ENCODE measurements at regions not wholly inside any gene's neighbourhood (a gene's known extent, or its start where the extent isn't known, plus 50 kb on each side); places are given as distances from the start of the nearest gene placed in this dataset.

DNA sequence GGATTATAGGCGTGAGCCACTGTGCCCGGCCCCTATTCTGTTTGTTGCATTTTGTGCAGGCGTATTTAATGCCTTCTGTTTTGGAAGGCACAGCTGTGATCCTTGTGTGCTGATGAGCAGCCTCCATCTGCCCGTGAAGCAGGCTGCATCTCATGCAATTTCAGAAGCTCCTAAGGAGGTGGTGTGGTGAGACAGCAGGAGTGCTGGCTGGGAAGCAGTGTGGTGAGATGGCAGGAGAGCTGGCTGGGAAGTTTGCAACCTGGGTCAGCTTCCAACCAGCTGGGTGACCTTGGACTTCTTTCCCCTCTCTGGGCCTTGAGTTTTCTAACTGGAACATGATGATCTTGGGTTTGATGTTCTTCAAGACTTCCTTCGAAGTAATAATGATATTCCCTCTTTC, 525.1 kb downstream of the TBC1D22A start:
- H3K27ac ChIP-seq (ENCODE audit: low read depth) = no peak overlapping the region
- no peaks in the 10 kb centered on the region for H3K4me1 ChIP-seq (ENCODE audit: insufficient read depth)
- H3K4me3 ChIP-seq = no peak overlapping the region
- no peak overlapping the region for H3K4me2 ChIP-seq
- TF ChIP-seq, protein P1, sequence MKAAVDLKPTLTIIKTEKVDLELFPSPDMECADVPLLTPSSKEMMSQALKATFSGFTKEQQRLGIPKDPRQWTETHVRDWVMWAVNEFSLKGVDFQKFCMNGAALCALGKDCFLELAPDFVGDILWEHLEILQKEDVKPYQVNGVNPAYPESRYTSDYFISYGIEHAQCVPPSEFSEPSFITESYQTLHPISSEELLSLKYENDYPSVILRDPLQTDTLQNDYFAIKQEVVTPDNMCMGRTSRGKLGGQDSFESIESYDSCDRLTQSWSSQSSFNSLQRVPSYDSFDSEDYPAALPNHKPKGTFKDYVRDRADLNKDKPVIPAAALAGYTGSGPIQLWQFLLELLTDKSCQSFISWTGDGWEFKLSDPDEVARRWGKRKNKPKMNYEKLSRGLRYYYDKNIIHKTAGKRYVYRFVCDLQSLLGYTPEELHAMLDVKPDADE (IDR thresholded peaks at IDR 0.05) = no peak
- no peak for TF ChIP-seq EZH2 (IDR thresholded peaks at IDR 0.05; ENCODE audit: low read depth, unreplicated experiment)
- Mint-ChIP-seq H3K27me3 (ENCODE audit: insufficient read depth, low read depth, poor library complexity) (peaks cover 5% of the 10 kb centered on the region), H3K36me3 (ENCODE audit: low read depth) (peaks cover 45% of the 10 kb centered on the region), H3K4me1 (no peaks in the 10 kb centered on the region), H3K4me3 (no peak overlapping the region), H3K9me3 (peaks cover 99% of the 10 kb centered on the region), H3K27ac (no peak overlapping the region)
- DNase-seq (ENCODE audit: low spot score) (no peak), ATAC-seq (no peak)
- no peaks in the 10 kb centered on the region for H3K36me3 ChIP-seq (ENCODE audit: insufficient read depth)
- H4K20me1 ChIP-seq (replicated peaks; ENCODE audit: insufficient read depth) = no peaks in the 10 kb centered on the region
- H3K79me2 ChIP-seq (replicated peaks; ENCODE audit: insufficient read depth) = no peaks in the 10 kb centered on the region
- H3K9me2 ChIP-seq (ENCODE audit: insufficient read depth) = no peaks in the 10 kb centered on the region
- H3K27me3 ChIP-seq (ENCODE audit: insufficient read depth) = no peaks in the 10 kb centered on the region
- no peak overlapping the region for H2AFZ ChIP-seq
- no peaks in the 10 kb centered on the region for H3F3A ChIP-seq (replicated peaks; ENCODE audit: low read depth)

DNA sequence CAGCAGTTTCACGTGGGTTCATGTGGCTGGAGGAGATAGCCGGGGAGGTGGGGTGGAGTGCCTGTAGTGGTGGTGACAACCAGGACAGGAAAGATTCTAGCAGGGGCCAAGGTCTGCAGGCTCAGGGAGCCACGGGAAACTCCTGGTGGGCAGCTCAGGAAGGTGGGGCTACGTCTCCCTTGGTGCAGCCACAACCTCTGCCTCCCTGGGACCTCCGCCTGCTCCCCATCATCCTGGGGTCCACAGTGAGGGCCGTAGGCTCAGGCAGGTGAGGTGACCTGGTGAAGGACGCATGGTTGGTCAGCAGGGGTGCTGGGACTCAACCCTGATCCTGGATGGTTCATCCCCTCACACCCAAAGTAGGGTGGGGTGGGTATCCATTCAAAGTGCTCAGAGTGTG, 524.1 kb downstream of the TBC1D22A start:
- Histone ChIP-seq H3K36me3 (ENCODE audit: insufficient read depth) (no peaks in the 10 kb centered on the region), H2AFZ (no peak overlapping the region), H3K9me2 (ENCODE audit: insufficient read depth) (no peaks in the 10 kb centered on the region), H3K4me1 (ENCODE audit: insufficient read depth) (no peaks in the 10 kb centered on the region), H3K27ac (ENCODE audit: low read depth) (no peak overlapping the region), H3F3A (replicated peaks; ENCODE audit: low read depth) (no peaks in the 10 kb centered on the region), H3K4me3 (no peak overlapping the region), H4K20me1 (replicated peaks; ENCODE audit: insufficient read depth) (no peaks in the 10 kb centered on the region), H3K27me3 (ENCODE audit: insufficient read depth) (no peaks in the 10 kb centered on the region), H3K4me2 (no peak overlapping the region), H3K79me2 (replicated peaks; ENCODE audit: insufficient read depth) (no peaks in the 10 kb centered on the region)
- TF ChIP-seq CREB1 (CRISPR knock-in tag; IDR thresholded peaks at IDR 0.05; ENCODE audit: low read depth) (no peak), ZNF114 (CRISPR knock-in tag; IDR thresholded peaks at IDR 0.05) (no peak), ZNF331 (CRISPR knock-in tag; IDR thresholded peaks at IDR 0.05; ENCODE audit: low read depth) (no peak)
- no peak overlapping the region for H3K27ac Mint-ChIP-seq
- H3K27me3 Mint-ChIP-seq (ENCODE audit: insufficient read depth, low read depth, poor library complexity) = peaks cover 5% of the 10 kb centered on the region
- ATAC-seq (no peak), DNase-seq (ENCODE audit: low spot score) (no peak)
- no peaks in the 10 kb centered on the region for H3K4me1 Mint-ChIP-seq
- H3K36me3 Mint-ChIP-seq (ENCODE audit: low read depth) = peaks cover 49% of the 10 kb centered on the region
- H3K9me3 Mint-ChIP-seq = peaks cover 97% of the 10 kb centered on the region
- H3K4me3 Mint-ChIP-seq = no peak overlapping the region

DNA sequence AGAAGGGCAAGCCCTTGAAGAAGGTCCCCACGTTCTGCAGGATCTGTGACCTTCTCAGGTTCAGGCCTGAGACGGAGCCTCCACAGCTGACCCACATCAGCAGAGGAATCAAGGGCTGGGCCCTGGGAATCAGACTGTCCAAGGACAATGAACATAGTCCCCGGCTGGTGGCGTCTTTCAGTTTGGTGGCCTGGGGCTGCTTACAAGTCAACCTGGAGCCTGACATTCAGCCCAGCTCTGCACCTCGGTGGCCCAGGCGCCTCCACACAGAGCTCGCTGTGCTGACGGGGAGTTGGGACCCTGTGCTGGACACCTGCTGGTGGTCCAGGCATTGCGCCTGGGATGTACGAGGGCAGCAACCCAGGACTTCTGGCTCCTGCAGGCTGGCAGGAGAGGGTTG, 523.5 kb downstream of the TBC1D22A start:
- Mint-ChIP-seq H3K27me3 (ENCODE audit: insufficient read depth, low read depth, poor library complexity) (peaks cover 5% of the 10 kb centered on the region), H3K36me3 (ENCODE audit: low read depth) (peaks cover 47% of the 10 kb centered on the region), H3K4me1 (no peaks in the 10 kb centered on the region), H3K9me3 (peaks cover 97% of the 10 kb centered on the region), H3K27ac (no peak overlapping the region), H3K4me3 (no peak overlapping the region)
- H3K27me3 ChIP-seq (ENCODE audit: insufficient read depth) = no peaks in the 10 kb centered on the region
- no peaks in the 10 kb centered on the region for H3K36me3 ChIP-seq (ENCODE audit: insufficient read depth)
- no peaks in the 10 kb centered on the region for H3K9me2 ChIP-seq (ENCODE audit: insufficient read depth)
- no peaks in the 10 kb centered on the region for H3K4me1 ChIP-seq (ENCODE audit: insufficient read depth)
- no peak for ATAC-seq
- DNase-seq (ENCODE audit: low spot score) = no peak
- no peak overlapping the region for H2AFZ ChIP-seq
- H3K79me2 ChIP-seq (replicated peaks; ENCODE audit: insufficient read depth) = no peaks in the 10 kb centered on the region
- H3K4me3 ChIP-seq = no peak overlapping the region
- no peak overlapping the region for H3K4me2 ChIP-seq
- no peak overlapping the region for H3K27ac ChIP-seq (ENCODE audit: low read depth)
- no peaks in the 10 kb centered on the region for H3F3A ChIP-seq (replicated peaks; ENCODE audit: low read depth)
- no peaks in the 10 kb centered on the region for H4K20me1 ChIP-seq (replicated peaks; ENCODE audit: insufficient read depth)
- TF ChIP-seq, protein P1 (IDR thresholded peaks at IDR 0.05) = no peak
- no peak for TF ChIP-seq JUNB (IDR thresholded peaks at IDR 0.05; ENCODE audit: unreplicated experiment)
- TF ChIP-seq ZNF114 (CRISPR knock-in tag; IDR thresholded peaks at IDR 0.05) = no peak
- no peak for TF ChIP-seq STAT1 (IDR thresholded peaks at IDR 0.05; ENCODE audit: unreplicated experiment)
- TF ChIP-seq EZH2 (IDR thresholded peaks at IDR 0.05; ENCODE audit: low read depth, unreplicated experiment) = no peak
- TF ChIP-seq POLR2AphosphoS5 (IDR thresholded peaks at IDR 0.05; ENCODE audit: low read depth) = no peak
- TF ChIP-seq EZH2phosphoT487 (IDR thresholded peaks at IDR 0.05; ENCODE audit: unreplicated experiment) = no peak
- TF ChIP-seq, protein P2, sequence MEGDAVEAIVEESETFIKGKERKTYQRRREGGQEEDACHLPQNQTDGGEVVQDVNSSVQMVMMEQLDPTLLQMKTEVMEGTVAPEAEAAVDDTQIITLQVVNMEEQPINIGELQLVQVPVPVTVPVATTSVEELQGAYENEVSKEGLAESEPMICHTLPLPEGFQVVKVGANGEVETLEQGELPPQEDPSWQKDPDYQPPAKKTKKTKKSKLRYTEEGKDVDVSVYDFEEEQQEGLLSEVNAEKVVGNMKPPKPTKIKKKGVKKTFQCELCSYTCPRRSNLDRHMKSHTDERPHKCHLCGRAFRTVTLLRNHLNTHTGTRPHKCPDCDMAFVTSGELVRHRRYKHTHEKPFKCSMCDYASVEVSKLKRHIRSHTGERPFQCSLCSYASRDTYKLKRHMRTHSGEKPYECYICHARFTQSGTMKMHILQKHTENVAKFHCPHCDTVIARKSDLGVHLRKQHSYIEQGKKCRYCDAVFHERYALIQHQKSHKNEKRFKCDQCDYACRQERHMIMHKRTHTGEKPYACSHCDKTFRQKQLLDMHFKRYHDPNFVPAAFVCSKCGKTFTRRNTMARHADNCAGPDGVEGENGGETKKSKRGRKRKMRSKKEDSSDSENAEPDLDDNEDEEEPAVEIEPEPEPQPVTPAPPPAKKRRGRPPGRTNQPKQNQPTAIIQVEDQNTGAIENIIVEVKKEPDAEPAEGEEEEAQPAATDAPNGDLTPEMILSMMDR (conservative IDR thresholded peaks at IDR 0.05; ENCODE audit: low read depth in 2 of 2) = no peak
- no peak for TF ChIP-seq CREB1 (CRISPR knock-in tag; IDR thresholded peaks at IDR 0.05; ENCODE audit: low read depth)

All from GM23338 (cell line).